ENCODE measurements at regions not wholly inside any gene's neighbourhood (a gene's known extent, or its start where the extent isn't known, plus 50 kb on each side); places are given as distances from the start of the nearest gene placed in this dataset.

DNA sequence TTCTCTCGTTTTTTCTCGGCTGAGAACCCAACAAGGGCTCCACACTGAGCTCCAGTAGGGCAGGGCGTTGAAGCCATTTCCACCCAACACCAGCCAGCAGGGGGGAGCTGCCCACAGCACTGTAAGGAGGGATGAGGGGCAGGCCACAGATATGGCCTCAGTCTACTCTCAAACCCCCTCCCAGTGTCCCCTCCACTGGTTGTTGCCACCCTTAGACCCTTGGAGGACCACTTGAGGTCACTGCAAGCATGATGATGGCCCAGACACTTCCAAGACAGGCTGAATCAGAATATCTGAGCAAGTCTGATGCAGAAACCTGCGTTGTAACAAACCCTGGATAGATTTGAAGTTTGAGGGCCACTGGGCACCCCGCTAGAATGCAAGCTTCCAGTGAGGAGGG lies 217.0 kb upstream of the CST7 start:
- H3K4me3 ChIP-seq (replicated peaks; ENCODE audit: low read depth, low read length): no peak overlapping the region
- TF ChIP-seq, protein P1, sequence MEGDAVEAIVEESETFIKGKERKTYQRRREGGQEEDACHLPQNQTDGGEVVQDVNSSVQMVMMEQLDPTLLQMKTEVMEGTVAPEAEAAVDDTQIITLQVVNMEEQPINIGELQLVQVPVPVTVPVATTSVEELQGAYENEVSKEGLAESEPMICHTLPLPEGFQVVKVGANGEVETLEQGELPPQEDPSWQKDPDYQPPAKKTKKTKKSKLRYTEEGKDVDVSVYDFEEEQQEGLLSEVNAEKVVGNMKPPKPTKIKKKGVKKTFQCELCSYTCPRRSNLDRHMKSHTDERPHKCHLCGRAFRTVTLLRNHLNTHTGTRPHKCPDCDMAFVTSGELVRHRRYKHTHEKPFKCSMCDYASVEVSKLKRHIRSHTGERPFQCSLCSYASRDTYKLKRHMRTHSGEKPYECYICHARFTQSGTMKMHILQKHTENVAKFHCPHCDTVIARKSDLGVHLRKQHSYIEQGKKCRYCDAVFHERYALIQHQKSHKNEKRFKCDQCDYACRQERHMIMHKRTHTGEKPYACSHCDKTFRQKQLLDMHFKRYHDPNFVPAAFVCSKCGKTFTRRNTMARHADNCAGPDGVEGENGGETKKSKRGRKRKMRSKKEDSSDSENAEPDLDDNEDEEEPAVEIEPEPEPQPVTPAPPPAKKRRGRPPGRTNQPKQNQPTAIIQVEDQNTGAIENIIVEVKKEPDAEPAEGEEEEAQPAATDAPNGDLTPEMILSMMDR (IDR thresholded peaks at IDR 0.05; ENCODE audit: low read depth, low read length, missing control alignments): no peak
- no peak for DNase-seq (ENCODE audit: extremely low read depth, low read depth)

DNA sequence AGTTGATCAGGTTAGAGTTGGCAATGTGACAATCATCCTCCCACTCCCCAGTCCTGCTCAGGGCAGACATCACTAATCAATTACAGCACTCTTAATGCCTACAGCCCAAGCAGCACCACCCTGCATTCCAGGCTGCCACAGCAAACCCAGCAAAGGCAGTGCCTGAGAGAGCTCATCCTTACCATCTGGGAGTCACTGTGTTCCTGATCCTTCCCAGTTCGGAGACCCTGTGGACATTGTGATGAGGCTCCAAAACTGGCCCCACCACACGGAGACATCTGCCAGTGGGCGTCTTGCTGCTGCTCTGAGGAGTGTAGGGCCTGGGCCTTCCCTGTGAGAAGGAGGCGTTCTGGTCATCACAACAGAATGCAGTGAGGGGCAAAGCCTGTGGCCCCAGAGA lies 216.5 kb upstream of the CST7 start:
- H3K4me3 ChIP-seq (replicated peaks; ENCODE audit: low read depth, low read length): no peak overlapping the region
- TF ChIP-seq, protein P1 (IDR thresholded peaks at IDR 0.05; ENCODE audit: low read depth, low read length, missing control alignments): no peak
- DNase-seq (ENCODE audit: extremely low read depth, low read depth): no peak

- no peak for DNase-seq (ENCODE audit: extremely low read depth, low read depth)
- H3K4me3 ChIP-seq (replicated peaks; ENCODE audit: low read depth, low read length): no peak overlapping the region
- TF ChIP-seq, protein P1 (IDR thresholded peaks at IDR 0.05; ENCODE audit: low read depth, low read length, missing control alignments): no peak
Observed at GRCh38 chr20:24733416-24733815, 215.7 kb upstream of the CST7 start.

DNA sequence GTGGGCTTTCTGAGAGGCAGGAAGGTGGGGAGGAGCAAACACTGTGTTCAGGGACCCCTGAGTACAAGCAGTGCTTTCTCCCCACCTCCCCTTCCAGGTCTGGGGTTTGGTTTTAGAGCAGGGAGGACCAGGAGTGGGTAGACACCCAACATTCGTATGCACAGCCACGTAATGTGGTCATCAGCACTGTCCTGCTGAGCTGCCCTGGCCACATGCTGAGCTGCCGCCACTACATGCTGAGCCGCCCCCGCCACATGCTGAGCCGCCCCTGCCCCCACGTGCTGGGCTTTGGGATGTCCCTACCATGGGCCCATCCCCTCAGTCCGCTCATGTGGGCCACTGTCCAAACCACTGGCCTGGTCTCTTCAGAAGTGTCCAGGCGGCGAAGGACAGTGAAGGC lies 214.9 kb upstream of the CST7 start:
- TF ChIP-seq, protein P1 (IDR thresholded peaks at IDR 0.05; ENCODE audit: low read depth, low read length, missing control alignments): no peak
- H3K4me3 ChIP-seq (replicated peaks; ENCODE audit: low read depth, low read length): no peak overlapping the region
- DNase-seq (ENCODE audit: extremely low read depth, low read depth): no peak

- DNase-seq (ENCODE audit: extremely low read depth, low read depth): no peak
- no peak overlapping the region for H3K4me3 ChIP-seq (replicated peaks; ENCODE audit: low read depth, low read length)
- TF ChIP-seq, protein P1 (IDR thresholded peaks at IDR 0.05; ENCODE audit: low read depth, low read length, missing control alignments): no peak
Observed at GRCh38 chr20:24735263-24735662, 213.8 kb upstream of the CST7 start.

GRCh38 chr20:24736131-24736843 lies 212.8 kb upstream of the CST7 start:
- no peak overlapping the region for H3K4me3 ChIP-seq (replicated peaks; ENCODE audit: low read depth, low read length)
- TF ChIP-seq, protein P1 (IDR thresholded peaks at IDR 0.05; ENCODE audit: low read depth, low read length, missing control alignments): no peak
- no peak for DNase-seq (ENCODE audit: extremely low read depth, low read depth)

DNA sequence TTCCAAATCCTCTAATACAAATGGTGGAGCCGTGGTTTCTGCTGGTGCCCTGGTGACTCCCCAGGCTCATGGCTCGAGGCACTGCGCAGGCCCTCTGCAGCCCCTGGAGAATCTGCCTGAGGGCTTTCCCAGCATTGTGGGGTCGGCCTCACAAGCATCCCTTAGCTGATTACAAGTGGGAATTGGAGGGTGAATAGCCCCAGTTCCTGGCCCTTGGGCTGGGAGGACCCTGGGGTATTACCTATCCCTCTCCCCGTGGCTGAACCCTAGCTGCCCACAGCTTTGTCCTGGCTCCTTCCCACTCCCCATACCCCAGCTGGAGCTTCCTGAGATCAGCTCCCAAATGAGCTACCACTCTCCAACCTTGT lies 212.2 kb upstream of the CST7 start:
- TF ChIP-seq, protein P1 (IDR thresholded peaks at IDR 0.05; ENCODE audit: low read depth, low read length, missing control alignments): no peak
- no peak overlapping the region for H3K4me3 ChIP-seq (replicated peaks; ENCODE audit: low read depth, low read length)
- DNase-seq (ENCODE audit: extremely low read depth, low read depth): no peak

All from HFF-Myc (cell line).